ENCODE measurements at regions not wholly inside any gene's neighbourhood (a gene's known extent, or its start where the extent isn't known, plus 50 kb on each side); places are given as distances from the start of the nearest gene placed in this dataset.

DNA sequence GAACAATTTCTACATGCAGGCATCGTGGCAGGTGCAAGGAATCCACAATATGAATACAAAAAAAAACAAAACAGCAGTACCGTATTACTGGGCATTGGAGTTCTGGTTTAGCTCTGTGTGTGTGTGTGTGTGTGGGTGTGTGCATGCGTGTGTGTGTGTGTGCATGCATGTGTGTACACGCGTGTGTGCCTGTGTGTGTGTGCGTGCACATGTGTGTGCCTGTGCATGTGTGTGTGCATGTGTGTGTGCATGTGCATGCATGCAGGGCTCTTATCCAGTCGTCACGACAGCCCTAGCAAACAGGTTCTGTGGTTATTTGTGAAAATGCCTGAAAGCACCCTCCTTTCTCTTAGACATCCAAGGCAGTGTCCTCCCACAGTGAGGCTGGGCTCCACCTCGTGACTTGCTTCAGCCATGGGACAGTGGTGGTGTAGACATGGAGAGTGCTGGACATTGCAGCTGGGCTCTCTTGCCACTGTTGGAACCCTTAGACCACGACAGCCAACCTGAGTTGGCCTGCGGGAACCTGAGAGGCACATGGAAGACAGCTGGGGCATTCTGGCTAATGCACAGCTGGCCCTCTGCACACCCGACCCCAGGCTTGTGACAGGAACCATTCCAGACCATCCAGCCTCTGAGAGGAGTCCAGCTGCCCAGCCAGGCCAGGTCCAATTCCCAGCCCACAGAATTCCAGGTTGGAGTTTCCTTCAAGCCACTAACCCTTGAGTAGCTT lies 173.4 kb upstream of the SHH start:
- no peaks in the 10 kb centered on the region for H3K36me3 Mint-ChIP-seq
- no peak overlapping the region for H3K4me3 Mint-ChIP-seq
- H3K4me1 Mint-ChIP-seq: no peaks in the 10 kb centered on the region
- no peak for DNase-seq
- Histone ChIP-seq H3K36me3 (ENCODE audit: insufficient read depth, low read length) (no peaks in the 10 kb centered on the region), H3K9me3 (ENCODE audit: low read length) (no peaks in the 10 kb centered on the region), H3K4me3 (ENCODE audit: low read length) (no peak overlapping the region), H3K27ac (ENCODE audit: low read depth, low read length) (no peak overlapping the region), H3K27me3 (ENCODE audit: insufficient read depth, low read length, poor library complexity, severe bottlenecking) (peaks cover 3% of the 10 kb centered on the region), H3K4me1 (ENCODE audit: insufficient read depth, low read length) (no peaks in the 10 kb centered on the region)
- peaks cover 3 to 5% of the 10 kb centered on the region in 2 donors for H3K27me3 Mint-ChIP-seq
- ChIA-PET POLR2A (no interaction called here), CTCF (no interaction called here)
- H3K27ac Mint-ChIP-seq: no peak overlapping the region
- peaks cover 3 to 10% (median 5%) of the 10 kb centered on the region in 5 donors for H3K9me3 Mint-ChIP-seq

DNA sequence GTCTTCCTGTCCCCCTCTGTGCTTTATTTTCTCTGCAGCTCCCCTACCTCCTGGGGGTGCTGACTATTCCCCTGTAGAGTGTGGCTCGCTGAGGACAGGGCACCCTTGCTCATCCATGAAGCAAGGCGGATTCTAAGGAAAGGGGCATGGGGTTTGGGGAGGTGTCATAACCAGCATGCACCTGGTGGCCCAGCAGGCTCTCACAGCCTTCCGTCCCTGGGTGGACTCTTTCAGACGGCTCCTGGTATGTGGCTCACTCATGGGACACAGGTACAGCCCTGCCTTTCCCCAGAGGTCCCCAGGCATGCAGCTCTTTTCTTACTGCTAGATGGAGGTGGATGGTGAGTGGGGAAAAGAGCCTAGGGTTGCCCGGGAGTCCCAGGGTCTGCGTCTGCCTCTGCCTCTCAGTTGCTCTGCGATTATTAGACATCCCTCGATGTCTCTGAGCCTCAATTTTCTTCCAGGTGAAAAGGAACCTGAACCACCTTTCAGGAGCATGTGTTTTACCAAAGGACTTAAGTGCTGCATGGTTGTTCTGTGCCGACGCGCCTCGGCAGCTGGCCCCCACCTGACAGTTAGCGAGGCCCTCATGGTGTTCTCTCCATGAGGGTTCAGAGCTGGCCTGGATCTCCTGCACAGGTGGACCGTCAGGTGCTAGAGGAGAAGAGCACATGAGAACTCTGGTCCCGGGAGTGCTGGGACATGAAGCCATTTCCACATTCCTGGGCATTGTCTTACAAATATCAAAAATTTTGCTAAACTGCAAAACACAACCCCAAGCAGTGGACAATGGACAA lies 172.5 kb upstream of the SHH start:
- Histone ChIP-seq H3K9me3 (ENCODE audit: low read length) (no peaks in the 10 kb centered on the region), H3K4me3 (ENCODE audit: low read length) (no peak overlapping the region), H3K27ac (ENCODE audit: low read depth, low read length) (no peak overlapping the region), H3K4me1 (ENCODE audit: insufficient read depth, low read length) (no peaks in the 10 kb centered on the region), H3K27me3 (ENCODE audit: insufficient read depth, low read length, poor library complexity, severe bottlenecking) (peaks cover 3% of the 10 kb centered on the region), H3K36me3 (ENCODE audit: insufficient read depth, low read length) (no peaks in the 10 kb centered on the region)
- no peak overlapping the region for H3K27ac Mint-ChIP-seq
- ChIA-PET POLR2A (no interaction called here), CTCF (no interaction called here)
- H3K27me3 Mint-ChIP-seq: peaks cover 3 to 6% of the 10 kb centered on the region in 2 donors
- H3K4me3 Mint-ChIP-seq: no peak overlapping the region
- no peaks in the 10 kb centered on the region for H3K36me3 Mint-ChIP-seq
- peaks cover 2 to 10% (median 5%) of the 10 kb centered on the region in 5 donors for H3K9me3 Mint-ChIP-seq
- no peaks in the 10 kb centered on the region for H3K4me1 Mint-ChIP-seq
- DNase-seq: peak in 1 of 5 donors; percentile 8

DNA sequence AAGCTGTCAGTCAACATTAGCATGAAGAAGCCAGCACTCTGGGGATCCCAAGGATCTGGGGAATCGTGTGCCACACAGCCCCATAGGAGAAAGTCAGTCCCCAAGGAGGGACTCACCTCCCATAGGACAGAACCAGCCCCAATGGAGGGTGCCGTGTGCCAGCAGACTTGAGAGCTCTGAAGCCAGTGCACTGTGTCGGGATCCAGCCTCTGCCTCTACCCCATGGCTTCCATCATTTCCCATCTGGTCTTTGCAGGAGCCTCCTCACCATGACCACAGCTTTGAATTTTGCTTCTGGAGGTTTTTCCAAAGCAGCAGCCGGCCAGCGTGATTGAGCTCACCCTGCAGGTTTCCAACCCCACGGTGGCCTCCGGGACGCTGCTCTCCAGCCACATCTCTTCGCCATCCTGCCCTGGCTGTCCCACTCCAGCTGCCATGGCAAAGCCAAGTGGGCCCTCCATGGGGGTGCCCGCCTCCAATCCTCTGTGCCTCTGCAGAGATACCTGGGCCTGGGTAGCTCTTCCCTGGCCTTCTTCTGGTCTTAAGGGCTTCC lies 171.8 kb upstream of the SHH start:
- ChIA-PET CTCF (no interaction called here), POLR2A (no interaction called here)
- Mint-ChIP-seq H3K36me3 (no peaks in the 10 kb centered on the region), H3K27me3 (peaks cover 3 to 5% of the 10 kb centered on the region in 2 donors), H3K4me1 (no peaks in the 10 kb centered on the region), H3K27ac (no peak overlapping the region), H3K9me3 (peaks cover 0 to 6% (median 0%) of the 10 kb centered on the region in 5 donors), H3K4me3 (peak overlapping the region in 1 of 7 donors; percentile 9)
- peak in 1 of 5 donors; percentile 15 for DNase-seq
- no peaks in the 10 kb centered on the region for H3K9me3 ChIP-seq (ENCODE audit: low read length)
- H3K4me3 ChIP-seq (ENCODE audit: low read length): no peak overlapping the region
- H3K4me1 ChIP-seq (ENCODE audit: insufficient read depth, low read length): no peaks in the 10 kb centered on the region
- H3K36me3 ChIP-seq (ENCODE audit: insufficient read depth, low read length): no peaks in the 10 kb centered on the region
- peaks cover 3% of the 10 kb centered on the region for H3K27me3 ChIP-seq (ENCODE audit: insufficient read depth, low read length, poor library complexity, severe bottlenecking)
- no peak overlapping the region for H3K27ac ChIP-seq (ENCODE audit: low read depth, low read length)

DNA sequence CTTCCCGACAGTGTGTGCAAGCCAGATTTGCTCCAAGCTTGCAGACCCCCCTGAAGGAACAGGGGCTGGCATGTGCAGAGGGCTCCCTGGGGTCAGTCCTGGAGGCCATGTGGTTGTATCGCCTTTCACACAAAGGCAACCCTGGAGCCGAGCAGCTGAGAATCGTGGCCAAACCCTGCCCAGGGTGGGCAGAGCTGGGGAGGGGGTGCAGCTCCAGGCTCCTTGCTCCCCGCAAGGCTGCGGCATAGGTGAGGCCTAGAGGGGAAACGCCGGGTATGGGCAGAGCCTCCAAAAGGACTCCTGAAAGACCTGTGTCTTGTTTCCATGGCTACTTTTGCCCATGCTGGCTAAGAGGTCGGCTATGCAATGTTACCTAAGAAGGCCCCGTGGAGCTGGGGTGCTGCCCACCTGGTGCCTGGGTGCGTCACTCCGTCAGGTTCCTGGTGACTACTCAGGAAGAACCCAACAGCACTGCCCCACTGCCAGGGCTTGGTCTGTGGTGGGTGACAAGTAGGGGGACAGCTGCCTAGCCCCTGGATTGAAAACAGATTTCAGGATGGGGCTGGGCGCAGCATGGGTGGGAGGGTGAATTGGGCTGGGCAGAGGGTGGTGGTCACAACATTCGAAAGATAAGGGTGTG lies 171.0 kb upstream of the SHH start:
- H3K4me1 ChIP-seq (ENCODE audit: insufficient read depth, low read length): no peaks in the 10 kb centered on the region
- Mint-ChIP-seq H3K27ac (no peak overlapping the region), H3K27me3 (peaks cover 3 to 5% of the 10 kb centered on the region in 2 donors), H3K36me3 (no peaks in the 10 kb centered on the region), H3K4me3 (no peak overlapping the region), H3K9me3 (peaks cover 0 to 5% (median 0%) of the 10 kb centered on the region in 5 donors), H3K4me1 (no peaks in the 10 kb centered on the region)
- ChIA-PET POLR2A (no interaction called here), CTCF (no interaction called here)
- H3K9me3 ChIP-seq (ENCODE audit: low read length): no peaks in the 10 kb centered on the region
- H3K27me3 ChIP-seq (ENCODE audit: insufficient read depth, low read length, poor library complexity, severe bottlenecking): peaks cover 3% of the 10 kb centered on the region
- peak in 1 of 5 donors; percentile 23 for DNase-seq
- no peaks in the 10 kb centered on the region for H3K36me3 ChIP-seq (ENCODE audit: insufficient read depth, low read length)
- H3K4me3 ChIP-seq (ENCODE audit: low read length): no peak overlapping the region
- no peak overlapping the region for H3K27ac ChIP-seq (ENCODE audit: low read depth, low read length)

DNA sequence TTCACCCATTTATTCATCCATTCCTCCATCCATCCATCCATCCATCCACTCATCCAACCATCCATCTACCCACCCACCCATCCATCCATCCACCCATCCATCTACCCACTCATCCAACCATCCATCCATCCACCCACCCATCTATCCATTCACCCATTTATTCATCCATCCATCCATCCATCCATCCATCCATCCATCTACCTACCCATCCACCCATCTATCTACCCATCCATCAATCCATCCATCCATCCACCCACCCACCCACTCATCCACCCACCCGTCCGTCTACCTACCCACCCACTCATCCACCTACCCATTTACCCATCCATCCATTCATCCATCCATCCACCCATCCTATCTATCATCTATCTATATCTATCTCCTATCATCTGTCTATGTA lies 169.4 kb upstream of the SHH start:
- CTCF ChIA-PET: no interaction called here
- H3K36me3 ChIP-seq (ENCODE audit: insufficient read depth, low read length): no peaks in the 10 kb centered on the region
- no peak overlapping the region for H3K4me3 ChIP-seq (ENCODE audit: low read length)
- H3K4me1 ChIP-seq (ENCODE audit: insufficient read depth, low read length): no peaks in the 10 kb centered on the region
- DNase-seq: peak in 1 of 5 donors; percentile 3
- no peaks in the 10 kb centered on the region for H3K36me3 Mint-ChIP-seq
- no peak overlapping the region for H3K4me3 Mint-ChIP-seq
- H3K27me3 ChIP-seq (ENCODE audit: insufficient read depth, low read length, poor library complexity, severe bottlenecking): peaks cover 3% of the 10 kb centered on the region
- no peaks in the 10 kb centered on the region for H3K4me1 Mint-ChIP-seq
- no peak overlapping the region for H3K27ac ChIP-seq (ENCODE audit: low read depth, low read length)
- H3K9me3 Mint-ChIP-seq: peaks cover 0 to 2% (median 0%) of the 10 kb centered on the region in 5 donors
- H3K9me3 ChIP-seq (ENCODE audit: low read length): no peaks in the 10 kb centered on the region
- peaks cover 3 to 5% of the 10 kb centered on the region in 2 donors for H3K27me3 Mint-ChIP-seq
- H3K27ac Mint-ChIP-seq: no peak overlapping the region
- POLR2A ChIA-PET: no interaction called here

DNA sequence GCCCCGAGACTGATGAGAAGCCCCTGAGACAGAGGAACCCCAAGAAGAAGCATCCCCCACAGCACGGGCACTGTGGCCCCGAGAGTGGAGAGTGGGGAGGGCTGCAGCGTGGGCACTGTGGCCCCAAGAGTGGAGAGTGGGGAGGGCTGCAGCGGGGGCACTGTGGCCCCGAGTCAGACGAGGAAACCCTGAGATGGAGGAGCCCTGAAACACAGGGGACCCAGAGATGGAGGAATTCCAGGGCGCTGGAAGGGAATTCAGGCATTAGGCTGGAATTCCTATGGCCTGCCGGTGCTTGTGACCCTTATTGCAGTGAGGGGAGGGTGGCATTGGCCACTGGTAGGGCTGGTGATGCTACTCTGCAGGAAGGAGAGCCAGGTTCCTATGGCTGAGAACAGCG lies 168.6 kb upstream of the SHH start:
- H3K27ac Mint-ChIP-seq: no peak overlapping the region
- Histone ChIP-seq H3K9me3 (ENCODE audit: low read length) (no peaks in the 10 kb centered on the region), H3K4me1 (ENCODE audit: insufficient read depth, low read length) (no peaks in the 10 kb centered on the region), H3K36me3 (ENCODE audit: insufficient read depth, low read length) (no peaks in the 10 kb centered on the region), H3K27ac (ENCODE audit: low read depth, low read length) (no peak overlapping the region), H3K4me3 (ENCODE audit: low read length) (no peak overlapping the region), H3K27me3 (ENCODE audit: insufficient read depth, low read length, poor library complexity, severe bottlenecking) (no peaks in the 10 kb centered on the region)
- peaks cover 0 to 5% of the 10 kb centered on the region in 2 donors for H3K27me3 Mint-ChIP-seq
- no peaks in the 10 kb centered on the region for H3K4me1 Mint-ChIP-seq
- peak in 1 of 5 donors; percentile 18 for DNase-seq
- H3K9me3 Mint-ChIP-seq: no peaks in the 10 kb centered on the region
- no peaks in the 10 kb centered on the region for H3K36me3 Mint-ChIP-seq
- ChIA-PET POLR2A (no interaction called here), CTCF (no interaction called here)
- no peak overlapping the region for H3K4me3 Mint-ChIP-seq

DNA sequence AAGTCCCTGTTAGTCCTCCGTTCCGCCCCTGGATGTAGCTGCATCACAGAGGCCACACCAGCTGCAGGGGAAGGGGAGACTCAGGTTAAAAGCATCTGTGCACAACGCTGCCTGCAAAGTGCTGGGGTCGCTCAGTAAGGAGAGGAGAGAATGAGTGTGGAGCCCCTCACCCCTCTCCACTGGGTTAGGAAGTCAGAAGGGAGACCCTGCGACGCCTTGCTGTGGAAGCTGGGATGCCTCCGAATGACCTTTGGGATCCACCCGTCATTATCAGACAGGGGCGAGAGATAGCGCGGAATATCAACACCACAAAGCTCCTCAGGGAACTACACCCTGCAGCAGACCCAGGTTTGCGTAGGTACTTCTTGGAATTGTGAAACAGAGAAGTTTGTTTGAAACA lies 167.7 kb upstream of the SHH start:
- Mint-ChIP-seq H3K27me3 (peaks cover 0 to 5% of the 10 kb centered on the region in 2 donors), H3K4me1 (peaks cover 0 to 5% (median 0%) of the 10 kb centered on the region in 3 donors), H3K4me3 (no peak overlapping the region), H3K36me3 (no peaks in the 10 kb centered on the region), H3K9me3 (no peaks in the 10 kb centered on the region), H3K27ac (no peak overlapping the region)
- CTCF ChIA-PET: no interaction called here
- no peaks in the 10 kb centered on the region for H3K9me3 ChIP-seq (ENCODE audit: low read length)
- peak in 1 of 5 donors; percentile 10 for DNase-seq
- H3K27ac ChIP-seq (ENCODE audit: low read depth, low read length): no peak overlapping the region
- H3K4me3 ChIP-seq (ENCODE audit: low read length): no peak overlapping the region
- POLR2A ChIA-PET: no interaction called here
- H3K36me3 ChIP-seq (ENCODE audit: insufficient read depth, low read length): no peaks in the 10 kb centered on the region
- no peaks in the 10 kb centered on the region for H3K4me1 ChIP-seq (ENCODE audit: insufficient read depth, low read length)
- H3K27me3 ChIP-seq (ENCODE audit: insufficient read depth, low read length, poor library complexity, severe bottlenecking): no peaks in the 10 kb centered on the region

DNA sequence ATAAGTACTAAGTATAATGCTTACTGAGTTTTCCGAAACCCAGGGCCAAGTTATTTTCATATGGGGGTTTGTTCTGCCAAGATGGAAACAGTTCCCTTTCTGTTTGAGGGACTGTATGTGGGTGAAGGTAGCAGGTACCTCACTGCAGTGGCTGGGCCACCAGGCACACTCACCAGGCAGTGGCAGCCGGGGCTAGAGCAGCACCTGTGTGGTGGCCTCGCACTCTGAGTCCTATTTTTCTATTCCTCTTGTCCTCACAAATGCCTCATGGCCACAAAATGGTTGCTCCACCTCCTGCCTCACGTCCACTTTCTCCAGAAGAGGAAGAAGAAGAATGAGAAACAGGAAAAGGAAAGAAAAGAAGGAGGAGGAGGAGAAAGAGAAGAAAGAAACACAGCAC lies 167.3 kb upstream of the SHH start:
- peak in 1 of 5 donors; percentile 8 for DNase-seq
- H3K9me3 ChIP-seq (ENCODE audit: low read length): no peaks in the 10 kb centered on the region
- Mint-ChIP-seq H3K27ac (no peak overlapping the region), H3K27me3 (peaks cover 0 to 3% of the 10 kb centered on the region in 2 donors), H3K36me3 (no peaks in the 10 kb centered on the region), H3K4me3 (no peak overlapping the region), H3K9me3 (no peaks in the 10 kb centered on the region), H3K4me1 (peaks cover 0 to 5% (median 0%) of the 10 kb centered on the region in 3 donors)
- CTCF ChIA-PET: no interaction called here
- no peak overlapping the region for H3K27ac ChIP-seq (ENCODE audit: low read depth, low read length)
- POLR2A ChIA-PET: no interaction called here
- no peaks in the 10 kb centered on the region for H3K27me3 ChIP-seq (ENCODE audit: insufficient read depth, low read length, poor library complexity, severe bottlenecking)
- H3K4me1 ChIP-seq (ENCODE audit: insufficient read depth, low read length): no peaks in the 10 kb centered on the region
- no peak overlapping the region for H3K4me3 ChIP-seq (ENCODE audit: low read length)
- no peaks in the 10 kb centered on the region for H3K36me3 ChIP-seq (ENCODE audit: insufficient read depth, low read length)

Measured in CD8-positive, alpha-beta memory T cell (primary cell).